Fibroblast of villous mesenchyme (primary cell): ENCODE measurements at regions not wholly inside any gene's neighbourhood (a gene's known extent, or its start where the extent isn't known, plus 50 kb on each side); places are given as distances from the start of the nearest gene placed in this dataset.
A peak's percentile ranks its signal among the peaks of the same experiment; 100 is the strongest.

Experiments
- DNase-seq: peaks from one replicate; pipeline ENCODE4 v3.0.0-alpha.2; 2010; ENCODE audit warnings: low read depth
- H3K4me3 ChIP-seq: 2 replicates; pipeline ENCODE4 v1.5.1; 2011; ENCODE audit warnings: low read depth, mild to moderate bottlenecking, low read length
- CTCF ChIP-seq: IDR thresholded peaks from 2 replicates; pipeline ENCODE4 v1.5.1; 2012; ENCODE audit warnings: low read depth, mild to moderate bottlenecking, low read length; ENCODE audit not compliant: insufficient read depth

GRCh38 chr3:65107174-65107573 lies 419.4 kb upstream of the ADAMTS9 start:
- no peak for TF ChIP-seq CTCF
- peak; percentile 5 for DNase-seq
- H3K4me3 ChIP-seq, result no peak overlapping the region

DNA sequence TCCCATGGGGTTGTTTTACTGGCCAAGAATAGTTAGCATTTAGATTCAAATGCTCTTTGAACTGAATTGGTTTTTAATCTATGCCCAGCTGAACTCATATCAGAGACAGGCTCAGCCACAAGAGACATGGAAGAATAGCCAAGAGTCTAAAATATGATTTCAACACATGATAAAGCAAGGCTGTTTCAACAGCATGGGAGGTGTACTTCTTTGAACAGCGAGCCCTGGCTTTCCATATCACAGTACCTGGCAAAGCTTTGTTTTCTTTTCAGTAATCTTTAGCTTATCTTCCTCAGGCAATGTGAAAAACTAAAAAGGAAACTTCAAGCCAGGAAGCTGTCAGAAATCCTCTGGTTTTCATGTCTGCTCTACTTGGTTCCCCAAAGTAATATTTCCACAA lies 413.6 kb upstream of the ADAMTS9 start:
- TF ChIP-seq CTCF, result no peak
- H3K4me3 ChIP-seq, result no peak overlapping the region
- DNase-seq, result no peak

DNA sequence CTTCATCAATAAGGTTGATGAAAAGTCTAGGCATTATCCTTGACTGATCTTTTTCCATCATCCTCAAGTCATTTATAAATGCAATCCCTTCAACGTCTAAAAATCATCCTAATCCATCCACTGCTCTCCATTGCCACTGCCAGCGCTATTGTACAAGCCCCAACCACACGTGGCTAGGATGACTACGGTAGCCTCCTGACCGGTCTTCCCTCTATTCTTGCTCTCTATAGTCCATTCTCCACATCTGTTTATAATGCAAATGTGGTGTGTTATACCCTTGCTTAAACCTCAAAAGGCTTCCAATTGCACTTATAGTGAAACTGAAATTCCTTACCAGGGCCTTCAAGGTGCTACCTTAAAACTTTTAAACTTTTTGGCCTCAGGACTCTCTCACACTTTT lies 410.6 kb upstream of the ADAMTS9 start:
- TF ChIP-seq CTCF, result no peak
- H3K4me3 ChIP-seq, result no peak overlapping the region
- no peak for DNase-seq

GRCh38 chr3:65096110-65096745 lies 408.4 kb upstream of the ADAMTS9 start:
- DNase-seq, result no peak
- no peak for TF ChIP-seq CTCF
- H3K4me3 ChIP-seq, result no peak overlapping the region

- DNase-seq, result no peak
- no peak for TF ChIP-seq CTCF
- no peak overlapping the region for H3K4me3 ChIP-seq
These were observed 406.9 kb upstream of the ADAMTS9 start for GRCh38 chr3:65094723-65095122.

DNA sequence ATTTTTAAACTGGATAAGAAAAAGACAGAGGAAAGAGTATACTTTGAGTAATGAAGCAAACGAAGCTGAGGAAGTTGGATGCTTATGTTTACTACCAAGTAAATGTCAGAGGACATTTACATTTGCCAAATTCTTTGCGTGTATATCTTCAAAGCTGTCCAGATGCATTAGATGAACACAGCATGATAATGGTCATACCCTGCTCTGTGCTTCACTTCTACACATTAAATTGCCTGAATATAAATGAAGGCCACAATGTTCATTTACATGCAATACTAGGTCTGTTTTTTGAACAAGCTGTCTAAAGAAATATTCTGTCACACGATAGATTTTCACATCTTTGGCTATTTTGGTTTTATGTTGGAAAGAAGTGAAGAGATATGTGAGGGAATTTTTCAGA lies 405.8 kb upstream of the ADAMTS9 start:
- DNase-seq, result no peak
- no peak overlapping the region for H3K4me3 ChIP-seq
- TF ChIP-seq CTCF, result no peak

- H3K4me3 ChIP-seq, result no peak overlapping the region
- TF ChIP-seq CTCF, result no peak
- peak; percentile 5 for DNase-seq
These were observed 403.8 kb upstream of the ADAMTS9 start for GRCh38 chr3:65091565-65091964.
